ENCODE measurements at regions not wholly inside any gene's neighbourhood (a gene's known extent, or its start where the extent isn't known, plus 50 kb on each side); places are given as distances from the start of the nearest gene placed in this dataset.
A peak's percentile ranks its signal among the peaks of the same experiment; 100 is the strongest.

DNA sequence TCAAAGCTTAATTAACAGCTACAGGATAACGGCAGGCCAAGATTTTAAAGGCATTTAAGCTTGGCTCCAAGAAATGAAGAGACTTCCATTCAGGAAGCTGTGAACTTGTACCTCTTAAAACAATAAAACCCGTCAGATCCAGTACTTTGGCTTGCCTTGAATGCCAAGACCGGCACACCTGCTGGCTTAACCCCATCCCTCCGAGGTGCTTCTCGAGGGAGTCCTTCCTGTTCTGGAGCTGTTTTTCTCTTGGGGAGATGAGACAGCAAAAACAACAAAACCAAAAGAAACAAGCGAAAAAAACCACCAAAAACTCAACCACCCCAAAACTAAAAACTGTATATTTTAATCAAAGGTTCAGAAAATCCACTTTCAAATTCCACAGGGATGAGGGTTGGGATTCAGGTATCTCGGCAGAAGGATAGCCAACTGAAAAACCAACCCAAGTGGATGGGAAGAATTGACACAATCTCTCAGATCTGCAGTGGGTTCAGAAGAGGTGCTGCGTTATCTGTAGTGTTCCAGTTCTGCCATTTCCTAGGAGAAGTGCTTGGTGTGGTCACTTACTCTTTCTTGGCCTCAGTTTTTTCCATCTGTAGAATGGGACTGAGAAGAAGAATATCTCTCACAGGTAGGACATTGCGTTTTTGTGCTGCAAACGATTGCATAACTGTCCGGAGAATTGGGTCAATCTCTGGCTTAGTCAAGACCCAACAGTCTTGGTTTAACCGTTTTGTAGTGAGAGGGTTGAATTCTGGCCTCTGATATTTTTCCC, 420.1 kb downstream of the VRK1 start:
- DNase-seq (ENCODE audit: low spot score) (no peak), ATAC-seq (ENCODE audit: insufficient number of reproducible peaks, low FRiP score, low read depth) (no peak)
- Histone ChIP-seq H3K36me3 (no peaks in the 10 kb centered on the region), H3K27ac (no peak overlapping the region), H3K4me3 (no peak overlapping the region), H3K27me3 (replicated peaks; ENCODE audit: insufficient read depth) (no peaks in the 10 kb centered on the region), H3K4me1 (ENCODE audit: control insufficient read depth in 1 of 2, low read depth in 2 of 2) (peaks cover 0 to 10% of the 10 kb centered on the region in 2 donors), H3K9me3 (no peaks in the 10 kb centered on the region)
- TF ChIP-seq, protein P1, sequence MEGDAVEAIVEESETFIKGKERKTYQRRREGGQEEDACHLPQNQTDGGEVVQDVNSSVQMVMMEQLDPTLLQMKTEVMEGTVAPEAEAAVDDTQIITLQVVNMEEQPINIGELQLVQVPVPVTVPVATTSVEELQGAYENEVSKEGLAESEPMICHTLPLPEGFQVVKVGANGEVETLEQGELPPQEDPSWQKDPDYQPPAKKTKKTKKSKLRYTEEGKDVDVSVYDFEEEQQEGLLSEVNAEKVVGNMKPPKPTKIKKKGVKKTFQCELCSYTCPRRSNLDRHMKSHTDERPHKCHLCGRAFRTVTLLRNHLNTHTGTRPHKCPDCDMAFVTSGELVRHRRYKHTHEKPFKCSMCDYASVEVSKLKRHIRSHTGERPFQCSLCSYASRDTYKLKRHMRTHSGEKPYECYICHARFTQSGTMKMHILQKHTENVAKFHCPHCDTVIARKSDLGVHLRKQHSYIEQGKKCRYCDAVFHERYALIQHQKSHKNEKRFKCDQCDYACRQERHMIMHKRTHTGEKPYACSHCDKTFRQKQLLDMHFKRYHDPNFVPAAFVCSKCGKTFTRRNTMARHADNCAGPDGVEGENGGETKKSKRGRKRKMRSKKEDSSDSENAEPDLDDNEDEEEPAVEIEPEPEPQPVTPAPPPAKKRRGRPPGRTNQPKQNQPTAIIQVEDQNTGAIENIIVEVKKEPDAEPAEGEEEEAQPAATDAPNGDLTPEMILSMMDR (IDR thresholded peaks at IDR 0.05), result no peak

DNA sequence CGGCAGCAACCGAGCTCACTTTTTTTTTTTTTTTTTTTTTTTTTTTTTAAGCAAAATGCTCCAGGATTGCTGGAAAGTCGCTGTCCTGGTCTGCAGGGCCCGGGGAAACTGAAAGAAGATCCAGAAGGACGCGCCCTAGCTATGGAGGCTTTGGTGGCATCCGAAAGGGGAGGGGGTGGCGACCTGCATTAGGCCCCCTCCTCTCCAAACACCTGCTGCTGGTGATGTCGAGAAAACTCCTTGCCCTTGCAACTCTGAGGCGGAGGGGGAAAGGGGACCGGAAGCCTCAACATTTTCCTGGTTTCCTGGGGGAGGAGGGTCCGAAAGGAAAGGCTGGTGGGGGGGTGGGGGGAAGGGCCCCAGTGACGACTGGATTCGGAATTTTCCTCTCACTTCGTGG, 421.1 kb downstream of the VRK1 start:
- no peaks in the 10 kb centered on the region for H3K9me3 ChIP-seq
- no peak overlapping the region for H3K27ac ChIP-seq
- no peak for ATAC-seq (ENCODE audit: insufficient number of reproducible peaks, low FRiP score, low read depth)
- TF ChIP-seq, protein P1 (IDR thresholded peaks at IDR 0.05), result no peak
- H3K27me3 ChIP-seq (replicated peaks; ENCODE audit: insufficient read depth), result no peaks in the 10 kb centered on the region
- H3K36me3 ChIP-seq, result no peaks in the 10 kb centered on the region
- peaks cover 0 to 10% of the 10 kb centered on the region in 2 donors for H3K4me1 ChIP-seq (ENCODE audit: control insufficient read depth in 1 of 2, low read depth in 2 of 2)
- no peak for DNase-seq (ENCODE audit: low spot score)
- H3K4me3 ChIP-seq, result no peak overlapping the region

DNA sequence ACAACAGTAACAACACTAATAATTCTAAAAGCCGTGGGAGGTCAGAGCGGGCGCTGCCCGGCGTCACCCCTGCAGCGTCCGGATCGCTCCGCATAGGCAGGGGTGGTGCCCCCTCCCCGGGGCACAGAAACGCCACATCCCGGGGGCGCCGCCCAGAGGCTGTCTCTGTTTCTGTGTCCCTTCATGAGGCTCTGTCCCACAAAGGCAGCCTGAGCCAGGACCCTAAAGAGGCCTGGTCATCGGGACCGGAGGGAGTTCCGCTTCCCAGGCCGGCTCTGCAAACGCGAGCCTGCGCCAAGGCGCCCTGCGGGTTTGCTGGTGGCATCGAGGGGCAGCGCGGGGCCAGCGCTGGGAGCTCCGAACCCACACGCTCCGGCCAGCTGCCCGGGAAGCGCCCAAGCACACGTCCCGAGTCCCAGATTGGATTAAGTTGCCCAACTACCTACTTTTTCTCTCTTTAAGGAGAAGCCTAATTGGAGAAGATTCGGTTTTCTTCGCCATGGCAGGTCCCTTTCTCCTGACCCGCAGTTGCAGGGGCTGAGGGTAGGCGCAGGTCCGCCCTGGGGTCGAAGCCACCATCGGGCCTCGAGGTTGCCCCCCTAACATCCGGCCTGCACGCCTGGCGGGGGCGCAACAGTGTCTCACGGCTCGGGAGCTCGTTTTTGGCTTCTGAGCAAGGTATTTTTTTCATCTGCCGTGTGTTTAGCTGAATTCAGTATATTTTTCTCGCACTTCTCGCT, 421.7 kb downstream of the VRK1 start:
- no peak overlapping the region for H3K27ac ChIP-seq
- no peak for DNase-seq (ENCODE audit: low spot score)
- peaks cover 0 to 10% of the 10 kb centered on the region in 2 donors for H3K4me1 ChIP-seq (ENCODE audit: control insufficient read depth in 1 of 2, low read depth in 2 of 2)
- no peaks in the 10 kb centered on the region for H3K9me3 ChIP-seq
- no peaks in the 10 kb centered on the region for H3K27me3 ChIP-seq (replicated peaks; ENCODE audit: insufficient read depth)
- peak overlapping the region; percentile 56 for H3K4me3 ChIP-seq
- no peaks in the 10 kb centered on the region for H3K36me3 ChIP-seq
- TF ChIP-seq, protein P1 (IDR thresholded peaks at IDR 0.05), result no peak
- ATAC-seq (ENCODE audit: insufficient number of reproducible peaks, low FRiP score, low read depth), result no peak

DNA sequence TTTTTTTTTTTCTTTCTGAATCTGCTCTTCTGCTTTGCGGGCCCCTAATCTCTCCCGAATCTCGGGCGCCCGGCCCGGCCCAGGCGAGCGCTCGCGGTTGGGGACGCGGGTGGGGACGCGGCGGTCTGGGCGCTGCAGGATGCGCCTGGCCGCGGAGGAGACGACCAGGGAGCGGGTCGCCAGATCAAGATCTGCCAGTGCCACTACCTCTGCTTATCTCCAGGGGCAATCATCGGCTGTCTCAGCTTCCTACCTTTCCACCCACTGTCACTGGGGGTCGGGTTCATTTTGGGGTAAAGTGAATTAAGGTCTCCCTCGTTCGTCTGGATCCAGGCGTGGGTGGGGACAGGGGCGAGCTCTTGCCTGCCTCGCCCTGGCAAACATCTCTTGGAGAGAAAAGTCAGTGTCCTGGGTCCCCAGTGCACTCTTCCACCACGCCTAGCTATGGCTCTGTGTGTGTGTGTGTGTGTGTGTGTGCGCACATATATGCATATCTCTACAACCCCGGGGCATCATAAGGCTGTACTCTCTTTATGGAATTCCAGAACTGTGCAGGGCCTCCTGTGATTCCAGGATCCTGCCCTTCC, 422.3 kb downstream of the VRK1 start:
- DNase-seq (ENCODE audit: low spot score), result no peak
- Histone ChIP-seq H3K4me3 (peak overlapping the region; percentile 56), H3K27me3 (replicated peaks; ENCODE audit: insufficient read depth) (no peaks in the 10 kb centered on the region)

More for the DNA sequence above, 422.3 kb downstream of the VRK1 start:
- TF ChIP-seq, protein P1 (IDR thresholded peaks at IDR 0.05), result no peak
- H3K9me3 ChIP-seq, result no peaks in the 10 kb centered on the region
- no peak for ATAC-seq (ENCODE audit: insufficient number of reproducible peaks, low FRiP score, low read depth)
- H3K27ac ChIP-seq, result no peak overlapping the region
- no peaks in the 10 kb centered on the region for H3K36me3 ChIP-seq
- peaks cover 0 to 10% of the 10 kb centered on the region in 2 donors for H3K4me1 ChIP-seq (ENCODE audit: control insufficient read depth in 1 of 2, low read depth in 2 of 2)
